Smooth muscle cell (in vitro differentiated cells): ENCODE measurements at regions not wholly inside any gene's neighbourhood (a gene's known extent, or its start where the extent isn't known, plus 50 kb on each side); places are given as distances from the start of the nearest gene placed in this dataset.

Experiments
- DNase-seq: peaks from one replicate; lab custom pipeline; 2025; ENCODE audit not compliant: unreplicated experiment; lab: John Stamatoyannopoulos, UW
- H2AFZ ChIP-seq: fragments of 200-600 bp; sonication (generic); 2 replicates; pipeline ENCODE4 v1.6.0; 2016; ENCODE audit warnings: antibody characterized with exemption, low read depth, mild to moderate bottlenecking
- H3F3A ChIP-seq: fragments of 200-600 bp; sonication (generic); 2 replicates; pipeline ENCODE4 v1.6.0; 2017; ENCODE audit warnings: antibody characterized with exemption, low read depth
- H3K27ac ChIP-seq: fragments of 200-600 bp; sonication (generic); 2 replicates; pipeline ENCODE4 v1.5.1; 2016; ENCODE audit warnings: low read depth, mild to moderate bottlenecking
- H3K27me3 ChIP-seq: fragments of 200-600 bp; sonication (generic); 2 replicates; pipeline ENCODE4 v1.6.1; 2016; ENCODE audit warnings: low read depth, mild to moderate bottlenecking
- H3K36me3 ChIP-seq: fragments of 200-600 bp; sonication (generic); 2 replicates; pipeline ENCODE4 v1.5.1; 2016; ENCODE audit warnings: low read depth
- H3K4me1 ChIP-seq: fragments of 200-600 bp; sonication (generic); 2 replicates; pipeline ENCODE4 v1.5.1; 2016; ENCODE audit warnings: low read depth
- H3K4me2 ChIP-seq: fragments of 200-600 bp; sonication (generic); 2 replicates; pipeline ENCODE4 v1.6.0; 2016; ENCODE audit warnings: mild to moderate bottlenecking
- H3K4me3 ChIP-seq: fragments of 200-600 bp; sonication (generic); 2 replicates; pipeline ENCODE4 v1.5.1; 2016; ENCODE audit warnings: mild to moderate bottlenecking
- H3K79me2 ChIP-seq: fragments of 200-600 bp; sonication (generic); 2 replicates; pipeline ENCODE4 v1.6.0; 2016; ENCODE audit warnings: low read depth, mild to moderate bottlenecking
- H3K9ac ChIP-seq: fragments of 200-600 bp; sonication (generic); 2 replicates; pipeline ENCODE4 v1.6.0; 2016; ENCODE audit warnings: low read depth
- H3K9me3 ChIP-seq: fragments of 200-600 bp; sonication (generic); replicated peaks from 2 replicates; pipeline ENCODE4 v1.5.1; 2016; ENCODE audit warnings: low read depth
- H4K20me1 ChIP-seq: fragments of 200-600 bp; sonication (generic); 2 replicates; pipeline ENCODE4 v1.6.0; 2016; ENCODE audit warnings: low read depth
- CTCF ChIP-seq: fragments of 200-600 bp; sonication (generic); IDR thresholded peaks from 2 replicates; pipeline ENCODE4 v1.5.1; 2017; ENCODE audit warnings: borderline replicate concordance, mild to moderate bottlenecking, antibody characterized with exemption; ENCODE audit not compliant: insufficient read depth, poor library complexity, severe bottlenecking
- WGBS: methylation state at CpG from one replicate; pipeline ENCODE4 v1.1.7; 2016; ENCODE audit warnings: low lambda C conversion rate; 5-methylcytosine and 5-hydroxymethylcytosine counted together

- H3K27me3 ChIP-seq, result no peaks in the 10 kb centered on the region
- H3F3A ChIP-seq, result no peaks in the 10 kb centered on the region
- no peak overlapping the region for H3K27ac ChIP-seq
- no peak for DNase-seq
- no peak overlapping the region for H3K4me3 ChIP-seq
- no peaks in the 10 kb centered on the region for H3K9me3 ChIP-seq
- no peaks in the 10 kb centered on the region for H3K79me2 ChIP-seq
- H2AFZ ChIP-seq, result no peak overlapping the region
- WGBS, result 69% methylated on average over 1 of the region's 1 CpG
- no peaks in the 10 kb centered on the region for H3K36me3 ChIP-seq
- H3K4me1 ChIP-seq, result peaks cover 4% of the 10 kb centered on the region
- no peak overlapping the region for H3K4me2 ChIP-seq
- H4K20me1 ChIP-seq, result no peaks in the 10 kb centered on the region
- TF ChIP-seq CTCF, result no peak
- no peak overlapping the region for H3K9ac ChIP-seq
These were observed 230.4 kb upstream of the PPP1R2C start for GRCh38 chrX:43008356-43008755.

- H3K79me2 ChIP-seq, result no peaks in the 10 kb centered on the region
- no peaks in the 10 kb centered on the region for H3K36me3 ChIP-seq
- no peak for TF ChIP-seq CTCF
These were observed 238.1 kb upstream of the PPP1R2C start for GRCh38 chrX:43016021-43016420.

DNA sequence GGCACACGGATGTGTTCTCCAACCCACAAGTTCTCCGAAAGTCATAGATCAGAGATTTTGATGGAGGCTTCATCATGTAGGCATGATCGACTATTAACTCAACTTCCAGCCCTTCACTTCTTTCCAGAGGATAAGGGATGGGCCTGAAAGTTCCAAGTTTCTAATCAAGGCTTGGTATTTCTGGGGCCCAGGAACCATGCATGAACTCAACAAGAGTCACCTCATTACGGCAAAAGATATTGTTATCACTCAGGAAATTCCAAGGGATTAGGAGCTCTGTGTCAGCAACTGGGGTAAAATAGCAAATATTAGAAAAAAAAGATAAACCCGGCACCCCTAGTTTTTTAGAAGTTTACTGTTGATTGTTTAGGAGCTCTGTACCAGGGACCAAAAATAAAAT, 240.1 kb upstream of the PPP1R2C start:
- Histone ChIP-seq H2AFZ (no peak overlapping the region), H3K27me3 (no peaks in the 10 kb centered on the region), H3K27ac (no peak overlapping the region), H3K4me3 (no peak overlapping the region), H3K79me2 (no peaks in the 10 kb centered on the region), H3K4me2 (peak overlapping the region; percentile 57), H3K4me1 (no peaks in the 10 kb centered on the region), H3K9me3 (no peaks in the 10 kb centered on the region), H3K9ac (no peak overlapping the region), H4K20me1 (no peaks in the 10 kb centered on the region), H3F3A (no peaks in the 10 kb centered on the region), H3K36me3 (no peaks in the 10 kb centered on the region)
- 69% methylated on average over 5 of the region's 5 CpGs for WGBS
- no peak for TF ChIP-seq CTCF
- no peak for DNase-seq

More at GRCh38 chrX:43016021-43016420, 238.1 kb upstream of the PPP1R2C start:
- Histone ChIP-seq H3K4me1 (no peaks in the 10 kb centered on the region), H2AFZ (no peak overlapping the region), H3K27me3 (no peaks in the 10 kb centered on the region), H3K4me2 (no peak overlapping the region), H3K9ac (no peak overlapping the region), H3K4me3 (no peak overlapping the region), H3F3A (no peaks in the 10 kb centered on the region), H3K9me3 (no peaks in the 10 kb centered on the region), H4K20me1 (no peaks in the 10 kb centered on the region), H3K27ac (no peak overlapping the region)
- no peak for DNase-seq

DNA sequence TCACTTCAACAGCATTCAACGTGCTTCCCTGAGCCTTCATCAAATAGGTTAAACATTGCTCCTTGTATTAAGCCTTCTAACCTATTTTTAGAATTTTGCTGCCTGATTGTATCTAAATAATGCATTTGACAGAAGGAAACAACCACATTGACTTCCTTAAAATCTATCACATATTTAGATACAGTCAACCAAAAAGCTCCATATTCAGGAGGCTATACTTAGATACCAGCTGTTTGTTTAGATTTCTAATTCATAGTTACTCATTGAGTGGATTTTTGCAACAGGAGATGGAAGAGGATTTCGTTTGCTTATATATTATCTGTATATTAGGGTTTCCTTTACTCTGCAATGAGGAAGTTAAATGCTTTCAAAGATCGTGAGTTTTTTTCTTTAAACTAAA, 241.1 kb upstream of the PPP1R2C start:
- H3K9ac ChIP-seq, result no peak overlapping the region
- no peak for DNase-seq
- WGBS, result 62% methylated on average over 3 of the region's 3 CpGs
- no peak for TF ChIP-seq CTCF
- no peaks in the 10 kb centered on the region for H3K36me3 ChIP-seq
- no peaks in the 10 kb centered on the region for H3K9me3 ChIP-seq
- no peaks in the 10 kb centered on the region for H3K79me2 ChIP-seq
- H3K4me3 ChIP-seq, result no peak overlapping the region
- H3F3A ChIP-seq, result no peaks in the 10 kb centered on the region
- H3K27ac ChIP-seq, result no peak overlapping the region
- no peak overlapping the region for H2AFZ ChIP-seq
- no peaks in the 10 kb centered on the region for H3K27me3 ChIP-seq
- H3K4me1 ChIP-seq, result no peaks in the 10 kb centered on the region
- H3K4me2 ChIP-seq, result peak overlapping the region; percentile 57
- no peaks in the 10 kb centered on the region for H4K20me1 ChIP-seq
